ENCODE measurements at regions not wholly inside any gene's neighbourhood (a gene's known extent, or its start where the extent isn't known, plus 50 kb on each side); places are given as distances from the start of the nearest gene placed in this dataset.

- DNase-seq (ENCODE audit: low read depth) = no peak
Measured at GRCh38 chr7:46391231-46392201, 470.4 kb upstream of the IGFBP3 start.

GRCh38 chr7:46390042-46390441 is 469.0 kb upstream of the IGFBP3 start:
- DNase-seq (ENCODE audit: low read depth) = no peak

GRCh38 chr7:46389146-46389545 is 468.1 kb upstream of the IGFBP3 start:
- DNase-seq (ENCODE audit: low read depth) = no peak

GRCh38 chr7:46387646-46388045 is 466.6 kb upstream of the IGFBP3 start:
- peak; percentile 10 for DNase-seq (ENCODE audit: low read depth)

GRCh38 chr7:46386428-46387399 is 465.6 kb upstream of the IGFBP3 start:
- DNase-seq (ENCODE audit: low read depth) = peak; percentile 17

GRCh38 chr7:46385662-46386309 is 464.7 kb upstream of the IGFBP3 start:
- peak; percentile 87 for DNase-seq (ENCODE audit: low read depth)

- DNase-seq (ENCODE audit: low read depth) = peak; percentile 76
Measured at GRCh38 chr7:46383605-46384004, 462.5 kb upstream of the IGFBP3 start.

- DNase-seq (ENCODE audit: low read depth) = peak; percentile 42
Measured at GRCh38 chr7:46369933-46370654, 449.0 kb upstream of the IGFBP3 start.

GRCh38 chr7:46368871-46369270 is 447.8 kb upstream of the IGFBP3 start:
- no peak for DNase-seq (ENCODE audit: low read depth)

- DNase-seq (ENCODE audit: low read depth) = no peak
Measured at GRCh38 chr7:46366526-46366925, 445.5 kb upstream of the IGFBP3 start.

- DNase-seq (ENCODE audit: low read depth) = no peak
Measured at GRCh38 chr7:46363688-46364087, 442.6 kb upstream of the IGFBP3 start.

GRCh38 chr7:46360811-46361210 is 439.7 kb upstream of the IGFBP3 start:
- DNase-seq (ENCODE audit: low read depth) = no peak

- DNase-seq (ENCODE audit: low read depth) = no peak
Measured at GRCh38 chr7:46360296-46360695, 439.2 kb upstream of the IGFBP3 start.

- no peak for DNase-seq (ENCODE audit: low read depth)
Measured at GRCh38 chr7:46357851-46358250, 436.8 kb upstream of the IGFBP3 start.

GRCh38 chr7:46357290-46357689 is 436.2 kb upstream of the IGFBP3 start:
- DNase-seq (ENCODE audit: low read depth) = no peak

- DNase-seq (ENCODE audit: low read depth) = no peak
Measured at GRCh38 chr7:46356371-46356770, 435.3 kb upstream of the IGFBP3 start.

- no peak for DNase-seq (ENCODE audit: low read depth)
Measured at GRCh38 chr7:46355331-46355730, 434.3 kb upstream of the IGFBP3 start.

- DNase-seq (ENCODE audit: low read depth) = peak; percentile 56
Measured at GRCh38 chr7:46352004-46352954, 431.2 kb upstream of the IGFBP3 start.

GRCh38 chr7:46349490-46349889 is 428.4 kb upstream of the IGFBP3 start:
- no peak for DNase-seq (ENCODE audit: low read depth)

- DNase-seq (ENCODE audit: low read depth) = no peak
Measured at GRCh38 chr7:46344533-46344932, 423.5 kb upstream of the IGFBP3 start.

Measured in HT1080 (cell line).